Heart right ventricle (tissue), 16 donors: ENCODE measurements at regions not wholly inside any gene's neighbourhood (a gene's known extent, or its start where the extent isn't known, plus 50 kb on each side); places are given as distances from the start of the nearest gene placed in this dataset.
"Not testable (repeated sequence)": the region's sequence is repeated elsewhere in the genome, so short reads cannot be mapped to it uniquely, and the experiment has no call there.

ENCODE experiments used
- ATAC-seq, 8 donors: fragments of 200-7000 bp; cut with Tn5 transposase; one replicate each; pipeline ENCODE4 v1.9.1; 2020; ENCODE audit warnings: mild to moderate bottlenecking in 8 of 8, moderate library complexity in 8 of 8, moderate number of reproducible peaks in 1 of 8
- DNase-seq, 2 donors: peaks; one replicate each; pipeline ENCODE4 v3.0.0-alpha.2; 2020
- H3K27ac ChIP-seq, 10 donors: fragments of 200-600 bp; sonication (generic) in 2 of 10; one replicate each; pipeline versions ENCODE4 v1.5.0 to v1.8.0; 2020 to 2022; ENCODE audit warnings: mild to moderate bottlenecking in 3 of 10
- H3K27me3 ChIP-seq, 7 donors: fragments of 200-600 bp; one replicate each; pipeline ENCODE4 v1.8.0; 2021 to 2022; ENCODE audit warnings: mild to moderate bottlenecking in 2 of 7
- H3K36me3 ChIP-seq, 9 donors: fragments of 200-600 bp; sonication (generic) in 1 of 9; one replicate each; pipeline versions ENCODE4 v1.5.0 to v1.8.0; 2020 to 2022; ENCODE audit warnings: mild to moderate bottlenecking in 2 of 9
- H3K4me1 ChIP-seq, 9 donors: fragments of 200-600 bp; sonication (generic) in 1 of 9; one replicate each; pipeline versions ENCODE4 v1.5.0 to v1.8.0; 2020 to 2022; ENCODE audit warnings: mild to moderate bottlenecking in 4 of 9
- H3K4me3 ChIP-seq, 10 donors: fragments of 200-600 bp; sonication (generic) in 2 of 10; one replicate each; pipeline versions ENCODE4 v1.5.0 to v1.8.0; 2020 to 2022; ENCODE audit warnings: mild to moderate bottlenecking in 7 of 10, moderate library complexity in 2 of 10
- H3K9me3 ChIP-seq, 11 donors: fragments of 200-600 bp in 10 of 11; sonication (generic) in 2 of 11; one replicate each; pipeline versions ENCODE4 v1.5.0 to v1.8.0; 2013 to 2022; ENCODE audit warnings: mild to moderate bottlenecking in 2 of 11, control low read depth in 1 of 11, moderate library complexity in 1 of 11
- CTCF ChIP-seq, 9 donors: fragments of 200-600 bp; sonication (generic) in 2 of 9; IDR thresholded peaks; one replicate each; pipeline versions ENCODE4 v1.5.0 to v1.8.0; 2021 to 2022; ENCODE audit warnings: antibody characterized with exemption in 9 of 9, mild to moderate bottlenecking in 5 of 9, moderate library complexity in 1 of 9
- WGBS, 2 donors: extraction: QIAGEN DNeasy Blood & Tissue Kit; methylation state at CpG; one replicate each; pipeline ENCODE4 v1.1.7; 2013; ENCODE audit warnings: inconsistent platforms in 1 of 2; 5-methylcytosine and 5-hydroxymethylcytosine counted together
- intact Hi-C, 10 donors: fragments of 100-400 bp; cut with DNase I; formaldehyde crosslinking; loops; one replicate each; pipeline versions ENCODE4 v1.11.1 to v1.14.2; 2022
- donor health status: Arrhythmogenic right ventricular cardiomyopathy.
- donor health status: ischemic (EF 13 %, LVEDD 7.1; RV severe dilation, severe dysfunction).
- donor health status: healthy with polysubstance abuse.
- donor health status: DM: no; HTN: yes; CAD: no.
- donor health status: DM: no; HTN: no; CAD: no.
- donor health status: ischemic (EF 25% LVEDD 6.9; RV normal size, moderate dysfunction).
- donor health status: ischemic (EF 25% LVEDD 5.7; RV mildly dilated, moderate dysfunction).
- donor health status: healthy.
- donor health status: DM: yes; HTN: yes; CAD: no.
- donor health status: Ischemic cardiomyopathy.
- donor health status: ischemic (EF 35%, LVEDD 5.7; RV mildly dilated, moderate dysfunction).
- donor health status: nonischemic (EF 11% LVEDD 7.7; RV severe dilation, severe dysfunction).
- donor health status: DM: yes; HTN: yes; CAD: no.
- donor health status: PGD.
- donor health status: ischemic (EF 29% LVEDD 5.4; RV normal size, mild dysfunction).
- donor health status: nonischemic (EF 23%, LVEDD 6.1; RV moderate dilation, normal function).

- Histone ChIP-seq H3K4me3 (no peak overlapping the region), H3K4me1 (no peaks in the 10 kb centered on the region), H3K9me3 (peaks cover 0 to 20% (median 0%) of the 10 kb centered on the region in 11 donors), H3K27ac (no peak overlapping the region), H3K36me3 (no peaks in the 10 kb centered on the region), H3K27me3 (peaks cover 0 to 4% (median 0%) of the 10 kb centered on the region in 7 donors)
- TF ChIP-seq CTCF (IDR thresholded peaks at IDR 0.05): no peak
- intact Hi-C loops: no loop called here
- 76 to 80% methylated on average over 4 of the region's 4 CpGs for WGBS, 2 donors
- no peak for ATAC-seq
- DNase-seq: no peak
Measured at GRCh38 chr4:73329300-73329699, 70.7 kb upstream of the ANKRD17 start.

- ATAC-seq, intact Hi-C loops, H3K4me1 ChIP-seq, DNase-seq, H3K36me3 ChIP-seq, H3K27ac ChIP-seq, H3K27me3 ChIP-seq, H3K4me3 ChIP-seq: not testable (repeated sequence)
- peaks cover 0 to 43% (median 3%) of the 10 kb centered on the region in 11 donors for H3K9me3 ChIP-seq
- WGBS, 2 donors: 82 to 85% methylated on average over 5 of the region's 5 CpGs
Measured at GRCh38 chr4:73325776-73326175, 67.2 kb upstream of the ANKRD17 start.

GRCh38 chr4:73317092-73317491, 58.5 kb upstream of the ANKRD17 start:
- no peak for DNase-seq
- peaks cover 0 to 27% (median under 1%) of the 10 kb centered on the region in 11 donors for H3K9me3 ChIP-seq
- no peaks in the 10 kb centered on the region for H3K36me3 ChIP-seq
- 89 to 97% methylated on average over 1 of the region's 1 CpG for WGBS, 2 donors
- H3K27me3 ChIP-seq: no peaks in the 10 kb centered on the region
- no peak for ATAC-seq
- no peak for TF ChIP-seq CTCF (IDR thresholded peaks at IDR 0.05)
- H3K4me1 ChIP-seq: no peaks in the 10 kb centered on the region
- no peak overlapping the region for H3K27ac ChIP-seq
- intact Hi-C loops: loop anchor here in 4 of 10 donors (5.0 to 10.0 kb wide), 2 partner anchors 335 to 338 kb away; no protein-coding TSS in a partner anchor
- no peak overlapping the region for H3K4me3 ChIP-seq

DNA sequence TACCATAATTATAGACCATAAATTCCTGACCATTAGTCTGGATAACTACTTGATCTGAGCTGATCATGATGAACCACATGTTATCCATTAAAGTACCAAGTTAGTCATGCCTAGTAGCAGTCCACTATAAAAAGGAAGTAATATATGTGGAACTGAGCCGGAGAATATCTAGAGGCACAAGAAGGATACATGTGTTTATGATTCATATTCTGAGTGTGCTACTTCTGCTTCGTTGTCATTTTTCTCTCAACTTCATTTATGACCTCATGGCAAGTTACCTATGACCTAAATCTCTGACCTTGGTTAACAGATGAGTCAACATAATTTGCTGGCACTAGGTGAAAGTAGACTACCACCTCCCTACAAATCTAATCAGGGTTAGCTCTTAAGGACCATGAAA, 56.5 kb upstream of the ANKRD17 start:
- H3K27me3 ChIP-seq: no peaks in the 10 kb centered on the region
- H3K36me3 ChIP-seq: no peaks in the 10 kb centered on the region
- no peak for TF ChIP-seq CTCF (IDR thresholded peaks at IDR 0.05)
- no peaks in the 10 kb centered on the region for H3K4me1 ChIP-seq
- no peak overlapping the region for H3K4me3 ChIP-seq
- 68 to 83% methylated on average over 2 of the region's 2 CpGs for WGBS, 2 donors
- DNase-seq: no peak
- intact Hi-C loops: loop anchor here in 4 of 10 donors (5.0 to 10.0 kb wide), 2 partner anchors 337 to 340 kb away; no protein-coding TSS in a partner anchor
- H3K27ac ChIP-seq: no peak overlapping the region
- no peak for ATAC-seq
- peaks cover 0 to 13% (median 0%) of the 10 kb centered on the region in 11 donors for H3K9me3 ChIP-seq

- intact Hi-C loops: loop anchor here in 6 of 10 donors (5.0 to 10.0 kb wide), 2 partner anchors 339 to 342 kb away; no protein-coding TSS in a partner anchor
- DNase-seq (no peak), ATAC-seq (no peak)
- H3K36me3 ChIP-seq: no peaks in the 10 kb centered on the region
- peaks cover 0 to 6% (median 0%) of the 10 kb centered on the region in 11 donors for H3K9me3 ChIP-seq
- no peak for TF ChIP-seq CTCF (IDR thresholded peaks at IDR 0.05)
- no peaks in the 10 kb centered on the region for H3K27me3 ChIP-seq
- peaks cover 0 to 3% (median 0%) of the 10 kb centered on the region in 9 donors for H3K4me1 ChIP-seq
- no peak overlapping the region for H3K27ac ChIP-seq
- H3K4me3 ChIP-seq: no peak overlapping the region
- WGBS, 2 donors: 73 to 77% methylated on average over 1 of the region's 1 CpG
Measured at GRCh38 chr4:73312967-73313366, 54.4 kb upstream of the ANKRD17 start.
